ENCODE measurements at regions not wholly inside any gene's neighbourhood (a gene's known extent, or its start where the extent isn't known, plus 50 kb on each side); places are given as distances from the start of the nearest gene placed in this dataset.
"Not testable (repeated sequence)": the region's sequence is repeated elsewhere in the genome, so short reads cannot be mapped to it uniquely, and the experiment has no call there.

DNA sequence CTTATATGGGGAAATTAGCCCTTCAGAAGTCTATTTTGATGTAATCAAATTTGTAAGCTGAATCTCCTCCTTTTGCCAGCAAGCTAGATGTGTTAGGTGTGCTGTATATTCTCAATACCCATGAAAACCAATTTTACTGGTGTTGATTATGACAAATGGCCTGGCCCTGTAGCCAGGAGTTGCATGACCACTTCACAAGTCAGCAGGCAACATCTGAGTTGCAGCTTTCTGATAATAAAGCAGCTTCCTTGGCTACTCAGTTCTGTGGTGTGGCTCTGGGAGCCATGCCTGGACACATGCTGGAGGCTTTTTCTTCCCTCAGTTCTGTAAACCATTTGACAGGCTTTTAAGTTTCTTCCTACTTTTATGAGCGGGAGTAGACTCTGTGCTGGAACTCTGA lies 154.1 kb upstream of the CXCL13 start:
- H2AFZ ChIP-seq (ENCODE audit: low read depth, low read length), result no peak overlapping the region
- TF ChIP-seq, protein P1, sequence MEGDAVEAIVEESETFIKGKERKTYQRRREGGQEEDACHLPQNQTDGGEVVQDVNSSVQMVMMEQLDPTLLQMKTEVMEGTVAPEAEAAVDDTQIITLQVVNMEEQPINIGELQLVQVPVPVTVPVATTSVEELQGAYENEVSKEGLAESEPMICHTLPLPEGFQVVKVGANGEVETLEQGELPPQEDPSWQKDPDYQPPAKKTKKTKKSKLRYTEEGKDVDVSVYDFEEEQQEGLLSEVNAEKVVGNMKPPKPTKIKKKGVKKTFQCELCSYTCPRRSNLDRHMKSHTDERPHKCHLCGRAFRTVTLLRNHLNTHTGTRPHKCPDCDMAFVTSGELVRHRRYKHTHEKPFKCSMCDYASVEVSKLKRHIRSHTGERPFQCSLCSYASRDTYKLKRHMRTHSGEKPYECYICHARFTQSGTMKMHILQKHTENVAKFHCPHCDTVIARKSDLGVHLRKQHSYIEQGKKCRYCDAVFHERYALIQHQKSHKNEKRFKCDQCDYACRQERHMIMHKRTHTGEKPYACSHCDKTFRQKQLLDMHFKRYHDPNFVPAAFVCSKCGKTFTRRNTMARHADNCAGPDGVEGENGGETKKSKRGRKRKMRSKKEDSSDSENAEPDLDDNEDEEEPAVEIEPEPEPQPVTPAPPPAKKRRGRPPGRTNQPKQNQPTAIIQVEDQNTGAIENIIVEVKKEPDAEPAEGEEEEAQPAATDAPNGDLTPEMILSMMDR (IDR thresholded peaks at IDR 0.05; ENCODE audit: low read depth, low read length), result no peak
- no peak for TF ChIP-seq EZH2phosphoT487 (IDR thresholded peaks at IDR 0.05; ENCODE audit: low read depth)
- H3K4me2 ChIP-seq (ENCODE audit: low read length), result no peak overlapping the region
- no peak overlapping the region for H3K27ac ChIP-seq (ENCODE audit: low read length)
- no peaks in the 10 kb centered on the region for H3K79me2 ChIP-seq (ENCODE audit: low read length)
- H3K36me3 ChIP-seq (replicated peaks; ENCODE audit: low read depth, low read length), result no peaks in the 10 kb centered on the region
- H3K9ac ChIP-seq (ENCODE audit: low read length), result no peak overlapping the region
- H4K20me1 ChIP-seq (ENCODE audit: insufficient read depth, low read length), result no peaks in the 10 kb centered on the region
- no peak overlapping the region for H3K4me3 ChIP-seq (ENCODE audit: low read length)
- no peaks in the 10 kb centered on the region for H3K4me1 ChIP-seq (ENCODE audit: low read length)
- no peaks in the 10 kb centered on the region for H3K9me3 ChIP-seq (ENCODE audit: insufficient read depth, low read length)
- no peaks in the 10 kb centered on the region for H3K27me3 ChIP-seq (ENCODE audit: low read depth, low read length)

DNA sequence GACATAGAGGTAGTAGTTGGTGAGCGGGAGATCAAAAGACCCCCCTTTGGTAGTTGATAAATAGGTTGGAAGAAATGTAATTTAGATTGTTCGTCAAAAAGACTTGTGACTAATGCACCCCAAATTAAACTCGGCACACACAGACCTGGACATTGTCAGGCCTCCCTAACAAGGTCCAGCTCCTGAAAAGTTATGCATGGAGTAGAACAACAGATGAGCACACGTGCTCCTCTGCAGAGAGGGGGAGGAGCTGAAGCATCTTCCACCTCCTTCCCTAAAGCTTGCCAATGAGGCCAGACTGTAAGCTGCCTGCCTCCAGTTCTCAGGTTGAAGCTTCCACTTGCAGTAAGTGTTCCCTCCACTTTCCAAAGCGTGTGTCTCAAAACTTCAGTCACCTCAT lies 153.5 kb upstream of the CXCL13 start:
- H3K9ac ChIP-seq (ENCODE audit: low read length); H4K20me1 ChIP-seq (ENCODE audit: insufficient read depth, low read length); H3K4me2 ChIP-seq (ENCODE audit: low read length); H3K4me1 ChIP-seq (ENCODE audit: low read length); H3K27ac ChIP-seq (ENCODE audit: low read length); H3K4me3 ChIP-seq (ENCODE audit: low read length); H3K9me3 ChIP-seq (ENCODE audit: insufficient read depth, low read length); H3K79me2 ChIP-seq (ENCODE audit: low read length); H2AFZ ChIP-seq (ENCODE audit: low read depth, low read length); H3K27me3 ChIP-seq (ENCODE audit: low read depth, low read length); H3K36me3 ChIP-seq (replicated peaks; ENCODE audit: low read depth, low read length): not testable (repeated sequence)

DNA sequence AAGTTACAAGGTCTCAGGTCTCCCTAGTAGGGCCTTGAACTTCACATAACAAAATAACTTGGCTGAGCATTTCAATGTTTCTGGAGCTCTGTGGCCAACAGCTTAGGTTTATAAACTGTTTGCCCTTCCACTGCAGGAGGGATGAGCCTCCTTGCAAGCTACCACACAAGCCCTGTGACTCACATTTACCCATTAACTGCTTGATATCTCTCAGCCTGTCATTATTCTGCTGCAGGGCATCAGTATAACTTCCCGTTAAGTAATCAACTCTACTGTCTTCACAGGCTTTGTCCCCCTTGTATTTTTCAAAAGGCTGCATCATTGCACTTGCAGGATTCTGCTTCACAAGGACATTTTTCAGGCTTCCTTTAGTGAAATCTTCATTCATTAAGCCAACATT lies 151.7 kb upstream of the CXCL13 start:
- Histone ChIP-seq H3K4me2 (ENCODE audit: low read length) (no peak overlapping the region), H3K9me3 (ENCODE audit: insufficient read depth, low read length) (no peaks in the 10 kb centered on the region), H3K27me3 (ENCODE audit: low read depth, low read length) (no peaks in the 10 kb centered on the region), H3K36me3 (replicated peaks; ENCODE audit: low read depth, low read length) (no peaks in the 10 kb centered on the region), H3K9ac (ENCODE audit: low read length) (no peak overlapping the region), H3K4me1 (ENCODE audit: low read length) (no peaks in the 10 kb centered on the region), H2AFZ (ENCODE audit: low read depth, low read length) (no peak overlapping the region), H3K79me2 (ENCODE audit: low read length) (no peaks in the 10 kb centered on the region), H3K27ac (ENCODE audit: low read length) (no peak overlapping the region), H3K4me3 (ENCODE audit: low read length) (no peak overlapping the region), H4K20me1 (ENCODE audit: insufficient read depth, low read length) (no peaks in the 10 kb centered on the region)
- TF ChIP-seq, protein P1 (IDR thresholded peaks at IDR 0.05; ENCODE audit: low read depth, low read length), result no peak
- no peak for TF ChIP-seq EZH2phosphoT487 (IDR thresholded peaks at IDR 0.05; ENCODE audit: low read depth)

DNA sequence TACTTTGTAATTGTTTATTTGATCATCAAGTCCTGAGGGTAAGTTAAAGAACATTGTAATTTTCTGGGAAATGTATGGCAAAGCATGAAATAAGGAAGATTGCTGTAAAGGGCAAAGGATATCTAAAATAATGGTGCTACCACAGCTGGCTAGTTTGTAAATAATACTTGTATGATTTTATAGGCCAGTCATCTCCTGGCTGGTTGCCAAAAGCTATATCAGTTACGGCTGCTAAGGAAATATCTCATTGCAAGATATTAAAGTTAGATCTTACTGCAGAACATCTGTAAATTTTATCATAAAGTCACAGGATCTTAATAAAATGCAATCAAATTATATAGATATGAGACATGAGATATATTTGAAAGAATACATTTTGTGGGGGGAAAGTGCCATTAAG lies 150.8 kb upstream of the CXCL13 start:
- Histone ChIP-seq H3K9me3 (ENCODE audit: insufficient read depth, low read length) (no peaks in the 10 kb centered on the region), H3K9ac (ENCODE audit: low read length) (no peak overlapping the region), H3K27ac (ENCODE audit: low read length) (no peak overlapping the region), H3K4me3 (ENCODE audit: low read length) (no peak overlapping the region), H3K4me2 (ENCODE audit: low read length) (no peak overlapping the region), H3K4me1 (ENCODE audit: low read length) (no peaks in the 10 kb centered on the region), H3K36me3 (replicated peaks; ENCODE audit: low read depth, low read length) (no peaks in the 10 kb centered on the region), H3K79me2 (ENCODE audit: low read length) (no peaks in the 10 kb centered on the region), H3K27me3 (ENCODE audit: low read depth, low read length) (no peaks in the 10 kb centered on the region), H2AFZ (ENCODE audit: low read depth, low read length) (no peak overlapping the region), H4K20me1 (ENCODE audit: insufficient read depth, low read length) (no peaks in the 10 kb centered on the region)
- no peak for TF ChIP-seq EZH2phosphoT487 (IDR thresholded peaks at IDR 0.05; ENCODE audit: low read depth)
- TF ChIP-seq, protein P1 (IDR thresholded peaks at IDR 0.05; ENCODE audit: low read depth, low read length), result no peak

DNA sequence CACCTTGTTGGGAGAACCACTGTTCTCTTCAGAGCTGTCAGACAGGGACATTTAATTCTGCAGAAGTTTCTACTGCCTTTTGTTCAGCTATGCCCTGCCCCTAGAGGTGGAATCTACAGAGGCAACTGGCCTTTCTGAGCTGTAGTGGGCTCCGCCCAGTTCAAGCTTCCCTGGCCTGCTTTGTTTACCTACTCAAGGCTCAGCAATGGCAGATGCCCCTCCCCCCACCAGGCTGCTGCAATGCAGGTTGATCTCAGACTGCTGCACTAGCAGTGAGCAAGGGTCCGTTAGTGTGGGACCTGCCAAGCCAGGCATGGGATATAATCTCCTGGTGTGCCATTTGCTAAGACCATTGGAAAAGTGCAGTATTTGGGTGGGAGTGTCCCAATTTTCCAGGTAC lies 141.5 kb upstream of the CXCL13 start:
- H3K4me1 ChIP-seq (ENCODE audit: low read length), result peaks cover 15% of the 10 kb centered on the region
- not testable (repeated sequence) for H3K27me3 ChIP-seq (ENCODE audit: low read depth, low read length); H3K9ac ChIP-seq (ENCODE audit: low read length); H4K20me1 ChIP-seq (ENCODE audit: insufficient read depth, low read length); H2AFZ ChIP-seq (ENCODE audit: low read depth, low read length); H3K27ac ChIP-seq (ENCODE audit: low read length); H3K4me3 ChIP-seq (ENCODE audit: low read length); H3K4me2 ChIP-seq (ENCODE audit: low read length); H3K36me3 ChIP-seq (replicated peaks; ENCODE audit: low read depth, low read length); H3K9me3 ChIP-seq (ENCODE audit: insufficient read depth, low read length); H3K79me2 ChIP-seq (ENCODE audit: low read length)
